ENCODE measurements at regions not wholly inside any gene's neighbourhood (a gene's known extent, or its start where the extent isn't known, plus 50 kb on each side); places are given as distances from the start of the nearest gene placed in this dataset.

- TF ChIP-seq HES1 (IDR thresholded peaks at IDR 0.05; ENCODE audit: low read depth) (peak; percentile 83), NCOA1 (IDR thresholded peaks at IDR 0.05; ENCODE audit: low read depth) (0 out of 2 replicates have a peak, but pooled peaks have one; percentile 31), ZKSCAN3 (CRISPR knock-in tag; IDR thresholded peaks at IDR 0.05) (no peak), HCFC1 (IDR thresholded peaks at IDR 0.05; ENCODE audit: low read depth, low read length) (no peak), PHF20 (IDR thresholded peaks at IDR 0.05; ENCODE audit: partially characterized antibody) (no peak), ZNF609 (CRISPR knock-in tag; IDR thresholded peaks at IDR 0.05; ENCODE audit: borderline replicate concordance) (no peak), MCM5 (IDR thresholded peaks at IDR 0.05; ENCODE audit: low read depth) (no peak), PHTF2 (CRISPR knock-in tag; IDR thresholded peaks at IDR 0.05) (no peak), E4F1 (CRISPR knock-in tag; IDR thresholded peaks at IDR 0.05; ENCODE audit: borderline replicate concordance) (no peak), ZNF445 (CRISPR knock-in tag; IDR thresholded peaks at IDR 0.05; ENCODE audit: low read depth) (no peak), MCM2 (IDR thresholded peaks at IDR 0.05; ENCODE audit: low read depth) (no peak), RFX7 (CRISPR knock-in tag; IDR thresholded peaks at IDR 0.05) (no peak), HIVEP1 (CRISPR knock-in tag; IDR thresholded peaks at IDR 0.05) (no peak), ZNF766 (CRISPR knock-in tag; conservative IDR thresholded peaks at IDR 0.05) (peak; percentile 77; the same call in 1 of the 2 replicates), ZNF121 (CRISPR knock-in tag; conservative IDR thresholded peaks at IDR 0.05) (no peak), AFF1 (IDR thresholded peaks at IDR 0.05; ENCODE audit: low read depth in 1 of 2, partially characterized antibody in 2 of 2) (peak in 1 of 2 experiments; percentile 49), FOXP1 (CRISPR knock-in tag; IDR thresholded peaks at IDR 0.05) (no peak), ZNF586 (CRISPR knock-in tag; conservative IDR thresholded peaks at IDR 0.05) (no peak)
Observed at GRCh38 chr15:91478717-91479191, 374.8 kb upstream of the SLCO3A1 start (continued).
